ENCODE measurements at regions not wholly inside any gene's neighbourhood (a gene's known extent, or its start where the extent isn't known, plus 50 kb on each side); places are given as distances from the start of the nearest gene placed in this dataset.

GRCh38 chr6:131490441-131490840 is 82.6 kb upstream of the ARG1 start:
- DNase-seq (ENCODE audit: low spot score) (no peak), ATAC-seq (peak; percentile 51)
- H3K36me3 Mint-ChIP-seq: 0 out of 2 replicates have a peak, but pooled peaks cover 5% of the 10 kb centered on the region

GRCh38 chr6:131492932-131493573 is 80.0 kb upstream of the ARG1 start:
- no peak for TF ChIP-seq AR (CRISPR knock-in tag; IDR thresholded peaks at IDR 0.05)
- no peak for TF ChIP-seq GRHL2 (CRISPR knock-in tag; IDR thresholded peaks at IDR 0.05; ENCODE audit: insufficient replicate concordance, severe bottlenecking)
- TF ChIP-seq ELF4 (CRISPR knock-in tag; IDR thresholded peaks at IDR 0.05; ENCODE audit: low read depth): no peak
- TF ChIP-seq ATF1 (CRISPR knock-in tag; IDR thresholded peaks at IDR 0.05): no peak
- TF ChIP-seq ZNF671 (CRISPR knock-in tag; IDR thresholded peaks at IDR 0.05): no peak
- TF ChIP-seq ZNF317 (CRISPR knock-in tag; IDR thresholded peaks at IDR 0.05; ENCODE audit: borderline replicate concordance, low read depth): no peak
- TF ChIP-seq, protein P1, sequence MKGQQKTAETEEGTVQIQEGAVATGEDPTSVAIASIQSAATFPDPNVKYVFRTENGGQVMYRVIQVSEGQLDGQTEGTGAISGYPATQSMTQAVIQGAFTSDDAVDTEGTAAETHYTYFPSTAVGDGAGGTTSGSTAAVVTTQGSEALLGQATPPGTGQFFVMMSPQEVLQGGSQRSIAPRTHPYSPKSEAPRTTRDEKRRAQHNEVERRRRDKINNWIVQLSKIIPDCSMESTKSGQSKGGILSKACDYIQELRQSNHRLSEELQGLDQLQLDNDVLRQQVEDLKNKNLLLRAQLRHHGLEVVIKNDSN (CRISPR knock-in tag; IDR thresholded peaks at IDR 0.05): no peak
- TF ChIP-seq SP1 (CRISPR knock-in tag; conservative IDR thresholded peaks at IDR 0.05): no peak
- no peak for TF ChIP-seq HMGA2 (CRISPR knock-in tag; IDR thresholded peaks at IDR 0.05)
- TF ChIP-seq SOX15 (CRISPR knock-in tag; IDR thresholded peaks at IDR 0.05): no peak
- no peak for TF ChIP-seq IRF1 (CRISPR knock-in tag; IDR thresholded peaks at IDR 0.05)
- TF ChIP-seq E2F5 (CRISPR knock-in tag; IDR thresholded peaks at IDR 0.05): no peak
- no peak for TF ChIP-seq GABPB1 (CRISPR knock-in tag; IDR thresholded peaks at IDR 0.05)
- Mint-ChIP-seq H3K27ac (no peak overlapping the region), H3K36me3 (peaks cover 10% of the 10 kb centered on the region; the same call in 1 of the 2 replicates), H3K4me1 (peaks cover 20% of the 10 kb centered on the region), H3K27me3 (ENCODE audit: low read depth) (peaks cover 11% of the 10 kb centered on the region), H3K9me3 (peaks cover 17% of the 10 kb centered on the region), H3K4me3 (no peak overlapping the region)
- POLR2A ChIA-PET: no interaction called here
- CTCF ChIA-PET: interaction anchor here (1.2 to 2.0 kb wide), 3 partner anchors 27 to 293 kb away, joined by 3 to 7 read pairs (median 5); no protein-coding TSS in a partner anchor
- no peak for ATAC-seq
- DNase-seq (ENCODE audit: low spot score): no peak

More at GRCh38 chr6:131490441-131490840, 82.6 kb upstream of the ARG1 start:
- H3K4me3 Mint-ChIP-seq: no peak overlapping the region
- H3K9me3 Mint-ChIP-seq: peaks cover 7% of the 10 kb centered on the region
- peaks cover 25% of the 10 kb centered on the region for H3K4me1 Mint-ChIP-seq
- ChIA-PET POLR2A (no interaction called here), CTCF (interaction anchor here (1.0 to 1.3 kb wide), 2 partner anchors 30 to 291 kb away, joined by 3 to 4 read pairs; no protein-coding TSS in a partner anchor)
- TF ChIP-seq FOXJ3 (CRISPR knock-in tag; IDR thresholded peaks at IDR 0.05; ENCODE audit: borderline replicate concordance): no peak
- no peak for TF ChIP-seq EMX1 (CRISPR knock-in tag; IDR thresholded peaks at IDR 0.05)
- TF ChIP-seq MYBL2 (CRISPR knock-in tag; IDR thresholded peaks at IDR 0.05): no peak
- no peak for TF ChIP-seq ZNF232 (CRISPR knock-in tag; IDR thresholded peaks at IDR 0.05)
- no peak for TF ChIP-seq ERG (CRISPR knock-in tag; IDR thresholded peaks at IDR 0.05)
- no peak for TF ChIP-seq SMAD3 (CRISPR knock-in tag; IDR thresholded peaks at IDR 0.05; ENCODE audit: borderline replicate concordance)
- H3K27ac Mint-ChIP-seq: no peak overlapping the region
- H3K27me3 Mint-ChIP-seq (ENCODE audit: low read depth): peaks cover 11% of the 10 kb centered on the region
